Esophagus squamous epithelium (tissue), 4 donors: ENCODE measurements at regions not wholly inside any gene's neighbourhood (a gene's known extent, or its start where the extent isn't known, plus 50 kb on each side); places are given as distances from the start of the nearest gene placed in this dataset.

ENCODE experiments used
- POLR2A ChIP-seq, 4 donors: fragments of 450-650 bp; IDR thresholded peaks; one replicate each; pipeline ENCODE4 v1.6.1; 2017; ENCODE audit warnings: antibody characterized with exemption in 4 of 4, mild to moderate bottlenecking in 4 of 4, moderate library complexity in 3 of 4
- TF ChIP-seq, protein P1 (sequence below), 6 experiments: fragments of 450-650 bp in 4 of 6; fragments of 200-600 bp in 2 of 6; sonication (generic) in 2 of 6; IDR thresholded peaks; one replicate each; pipeline ENCODE4 v1.5.1; 2016 to 2019; ENCODE audit warnings: antibody characterized with exemption in 6 of 6, mild to moderate bottlenecking in 4 of 6, moderate library complexity in 4 of 6

- TF ChIP-seq, protein P1, sequence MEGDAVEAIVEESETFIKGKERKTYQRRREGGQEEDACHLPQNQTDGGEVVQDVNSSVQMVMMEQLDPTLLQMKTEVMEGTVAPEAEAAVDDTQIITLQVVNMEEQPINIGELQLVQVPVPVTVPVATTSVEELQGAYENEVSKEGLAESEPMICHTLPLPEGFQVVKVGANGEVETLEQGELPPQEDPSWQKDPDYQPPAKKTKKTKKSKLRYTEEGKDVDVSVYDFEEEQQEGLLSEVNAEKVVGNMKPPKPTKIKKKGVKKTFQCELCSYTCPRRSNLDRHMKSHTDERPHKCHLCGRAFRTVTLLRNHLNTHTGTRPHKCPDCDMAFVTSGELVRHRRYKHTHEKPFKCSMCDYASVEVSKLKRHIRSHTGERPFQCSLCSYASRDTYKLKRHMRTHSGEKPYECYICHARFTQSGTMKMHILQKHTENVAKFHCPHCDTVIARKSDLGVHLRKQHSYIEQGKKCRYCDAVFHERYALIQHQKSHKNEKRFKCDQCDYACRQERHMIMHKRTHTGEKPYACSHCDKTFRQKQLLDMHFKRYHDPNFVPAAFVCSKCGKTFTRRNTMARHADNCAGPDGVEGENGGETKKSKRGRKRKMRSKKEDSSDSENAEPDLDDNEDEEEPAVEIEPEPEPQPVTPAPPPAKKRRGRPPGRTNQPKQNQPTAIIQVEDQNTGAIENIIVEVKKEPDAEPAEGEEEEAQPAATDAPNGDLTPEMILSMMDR (IDR thresholded peaks at IDR 0.05), result no peak
- no peak for TF ChIP-seq POLR2A (IDR thresholded peaks at IDR 0.05)
These were observed 215.0 kb upstream of the NOX3 start for GRCh38 chr6:155670655-155671054.
